ENCODE measurements at regions not wholly inside any gene's neighbourhood (a gene's known extent, or its start where the extent isn't known, plus 50 kb on each side); places are given as distances from the start of the nearest gene placed in this dataset.

- DNase-seq (ENCODE audit: low read depth, low spot score), result no peak
- no peak for TF ChIP-seq CTCF (IDR thresholded peaks at IDR 0.05; ENCODE audit: insufficient read depth, low read length, missing control alignments)
- ChIA-PET POLR2A (no interaction called here), CTCF (no interaction called here)
- H3K4me3 ChIP-seq (ENCODE audit: low read depth, low read length), result no peak overlapping the region
These were observed 183.8 kb downstream of the EMP1 start for GRCh38 chr12:13380297-13380696.

- CTCF ChIA-PET, result no interaction called here
- no peak for DNase-seq (ENCODE audit: low read depth, low spot score)
- POLR2A ChIA-PET, result no interaction called here
- no peak overlapping the region for H3K4me3 ChIP-seq (ENCODE audit: low read depth, low read length)
- no peak for TF ChIP-seq CTCF (IDR thresholded peaks at IDR 0.05; ENCODE audit: insufficient read depth, low read length, missing control alignments)
These were observed 183.1 kb downstream of the EMP1 start for GRCh38 chr12:13379531-13380188.

DNA sequence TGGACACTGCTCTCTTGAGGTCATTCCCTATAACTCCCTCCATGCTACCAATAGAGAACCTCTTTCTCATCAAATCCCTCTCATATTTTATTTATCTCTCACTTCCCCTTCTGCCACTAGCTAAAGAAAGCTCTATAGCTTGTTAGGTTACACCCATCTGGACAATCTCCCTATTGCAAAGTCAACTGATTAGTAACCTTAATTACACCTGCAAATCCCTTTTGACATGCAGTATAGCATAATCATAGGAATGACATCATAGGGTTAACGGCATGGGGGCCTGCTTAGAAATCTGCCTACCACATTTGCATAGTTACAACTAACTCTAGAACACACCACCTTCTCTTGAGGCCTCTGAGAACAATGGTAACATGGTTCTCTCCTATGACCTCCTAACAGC, 181.2 kb downstream of the EMP1 start:
- no peak for DNase-seq (ENCODE audit: low read depth, low spot score)
- ChIA-PET POLR2A (no interaction called here), CTCF (no interaction called here)
- no peak overlapping the region for H3K4me3 ChIP-seq (ENCODE audit: low read depth, low read length)
- no peak for TF ChIP-seq CTCF (IDR thresholded peaks at IDR 0.05; ENCODE audit: insufficient read depth, low read length, missing control alignments)

DNA sequence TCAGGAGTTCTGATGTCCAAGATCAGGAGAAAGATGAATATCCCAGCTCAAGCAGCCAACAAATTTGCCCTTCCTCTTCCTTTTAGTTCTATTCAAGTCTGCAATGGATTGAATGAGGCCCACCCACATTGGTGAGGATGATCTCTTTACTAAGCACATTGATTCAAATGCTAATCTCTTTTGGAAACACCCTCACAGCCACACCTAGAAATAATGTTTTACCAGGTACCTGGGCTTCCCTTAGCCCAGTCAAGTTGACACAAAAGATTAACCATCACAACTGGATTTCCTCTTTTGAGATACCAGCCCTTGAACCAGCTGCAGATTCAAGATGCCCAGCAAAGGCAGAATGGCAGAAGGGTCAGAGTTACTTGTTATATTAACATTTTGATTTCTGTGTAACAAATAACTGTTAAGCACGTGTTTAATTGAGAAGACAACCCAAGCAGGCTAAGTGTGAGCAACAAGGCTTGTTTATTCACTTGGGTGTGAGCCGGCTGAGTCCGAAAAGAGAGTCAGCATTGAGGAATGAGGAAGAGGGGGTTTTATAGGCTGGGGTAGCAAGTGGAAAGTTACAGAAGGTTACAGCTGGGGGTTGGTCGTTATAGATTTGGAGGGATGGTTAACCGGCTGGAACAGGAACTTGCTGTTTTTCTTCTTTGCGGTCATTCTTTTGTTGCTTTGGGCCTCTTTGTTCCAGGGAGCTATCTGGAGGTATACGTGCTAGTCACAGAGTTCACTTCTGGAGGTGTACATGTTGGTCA, 180.3 kb downstream of the EMP1 start:
- ChIA-PET CTCF (no interaction called here), POLR2A (no interaction called here)
- no peak overlapping the region for H3K4me3 ChIP-seq (ENCODE audit: low read depth, low read length)
- TF ChIP-seq CTCF (IDR thresholded peaks at IDR 0.05; ENCODE audit: insufficient read depth, low read length, missing control alignments), result no peak
- DNase-seq (ENCODE audit: low read depth, low spot score), result no peak

DNA sequence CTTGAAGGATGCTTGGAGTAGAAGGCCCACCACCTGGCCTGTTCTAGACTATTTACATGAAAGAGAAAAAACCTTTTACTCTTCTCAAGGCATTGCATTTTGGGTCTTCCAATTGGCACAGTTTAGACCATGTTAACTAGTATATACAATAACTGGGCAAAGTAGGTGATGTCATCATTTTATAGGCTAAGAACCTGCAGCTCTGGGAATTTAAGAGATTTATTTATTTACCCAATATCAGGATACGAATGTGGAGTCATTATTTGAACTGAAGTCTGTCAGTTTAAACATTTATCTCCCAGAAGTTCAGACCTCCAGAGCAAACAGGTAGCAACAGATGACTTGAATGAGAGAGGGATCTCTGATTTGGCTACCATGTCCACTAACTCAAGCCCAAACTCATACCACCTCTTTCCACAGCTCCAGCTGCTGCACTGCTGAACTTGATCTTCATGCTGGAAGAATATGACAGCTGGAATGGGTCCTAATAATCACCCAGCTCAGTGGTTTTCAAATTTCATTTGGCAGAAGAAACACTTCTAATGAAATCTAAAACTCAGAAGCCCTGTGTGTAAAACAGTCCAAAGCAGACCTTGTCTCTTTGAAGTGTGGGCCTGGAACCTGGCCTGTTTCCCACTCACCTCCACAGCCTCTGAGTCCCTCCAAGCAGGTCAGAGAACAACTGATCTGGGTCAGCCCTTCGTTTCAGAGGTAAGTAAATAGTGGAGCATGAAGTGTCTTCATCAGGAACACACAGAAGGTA, 179.2 kb downstream of the EMP1 start:
- ChIA-PET CTCF (no interaction called here), POLR2A (no interaction called here)
- TF ChIP-seq CTCF (IDR thresholded peaks at IDR 0.05; ENCODE audit: insufficient read depth, low read length, missing control alignments), result no peak
- DNase-seq (ENCODE audit: low read depth, low spot score), result no peak
- no peak overlapping the region for H3K4me3 ChIP-seq (ENCODE audit: low read depth, low read length)

GRCh38 chr12:13374793-13375192, 178.3 kb downstream of the EMP1 start:
- TF ChIP-seq CTCF (IDR thresholded peaks at IDR 0.05; ENCODE audit: insufficient read depth, low read length, missing control alignments), result no peak
- DNase-seq (ENCODE audit: low read depth, low spot score), result no peak
- no peak overlapping the region for H3K4me3 ChIP-seq (ENCODE audit: low read depth, low read length)
- CTCF ChIA-PET, result no interaction called here
- POLR2A ChIA-PET, result no interaction called here
